ENCODE measurements at regions not wholly inside any gene's neighbourhood (a gene's known extent, or its start where the extent isn't known, plus 50 kb on each side); places are given as distances from the start of the nearest gene placed in this dataset.

DNA sequence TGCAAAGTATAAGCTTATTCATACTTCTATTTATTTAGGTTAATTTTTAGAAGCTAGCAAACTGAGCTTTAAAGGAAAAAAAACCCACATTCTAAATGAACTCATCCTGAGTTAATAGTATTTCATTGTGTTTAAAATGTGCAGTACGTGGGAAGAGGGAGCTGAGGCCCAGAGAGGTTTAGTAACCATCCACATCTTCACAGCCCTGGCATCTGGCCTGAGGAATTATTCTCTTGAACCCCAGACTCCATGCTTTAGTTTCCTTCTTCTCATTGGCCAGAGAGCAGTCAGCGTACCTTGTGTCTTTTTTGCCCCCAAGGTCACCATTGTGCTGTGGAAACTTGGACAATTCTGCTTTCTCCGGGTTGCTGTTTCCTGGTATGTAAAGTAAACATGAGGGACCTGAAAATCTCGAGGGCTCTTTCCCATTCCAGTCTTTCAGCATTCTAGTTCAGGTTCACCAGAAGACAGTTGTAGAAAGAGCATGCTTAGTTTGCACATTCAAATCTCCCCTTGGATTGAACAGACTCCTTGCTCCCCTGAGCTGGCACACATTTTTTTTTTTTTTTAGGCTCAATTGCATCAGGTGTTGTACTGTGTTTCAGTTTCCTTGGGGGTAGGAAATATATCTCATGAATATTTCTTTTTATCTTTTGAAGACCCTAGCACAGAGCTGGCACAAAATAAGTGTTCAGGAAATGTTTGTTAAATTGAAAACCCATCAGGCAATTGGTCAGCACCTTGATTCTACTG, 81.4 kb downstream of the MYCN start:
- Histone ChIP-seq H3K27me3 (no peaks in the 10 kb centered on the region; the same call in 1 of the 2 replicates), H3K4me1 (peaks cover 29% of the 10 kb centered on the region), H3K9me3 (peaks cover 2% of the 10 kb centered on the region; the same call in 1 of the 2 replicates), H3K4me3 (ENCODE audit: low read depth, low read length) (no peak overlapping the region), H3K36me3 (no peaks in the 10 kb centered on the region)
- no peak for TF ChIP-seq CTCF (IDR thresholded peaks at IDR 0.05; ENCODE audit: low read depth, low read length)
- DNase-seq, result peak; percentile 88

GRCh38 chr2:16020389-16021008, 80.1 kb downstream of the MYCN start:
- Histone ChIP-seq H3K27me3 (no peaks in the 10 kb centered on the region; the same call in 1 of the 2 replicates), H3K36me3 (no peaks in the 10 kb centered on the region), H3K4me1 (peaks cover 16% of the 10 kb centered on the region), H3K4me3 (ENCODE audit: low read depth, low read length) (no peak overlapping the region), H3K9me3 (peaks cover 2% of the 10 kb centered on the region; the same call in 1 of the 2 replicates)
- DNase-seq, result peak; percentile 86
- no peak for TF ChIP-seq CTCF (IDR thresholded peaks at IDR 0.05; ENCODE audit: low read depth, low read length)

DNA sequence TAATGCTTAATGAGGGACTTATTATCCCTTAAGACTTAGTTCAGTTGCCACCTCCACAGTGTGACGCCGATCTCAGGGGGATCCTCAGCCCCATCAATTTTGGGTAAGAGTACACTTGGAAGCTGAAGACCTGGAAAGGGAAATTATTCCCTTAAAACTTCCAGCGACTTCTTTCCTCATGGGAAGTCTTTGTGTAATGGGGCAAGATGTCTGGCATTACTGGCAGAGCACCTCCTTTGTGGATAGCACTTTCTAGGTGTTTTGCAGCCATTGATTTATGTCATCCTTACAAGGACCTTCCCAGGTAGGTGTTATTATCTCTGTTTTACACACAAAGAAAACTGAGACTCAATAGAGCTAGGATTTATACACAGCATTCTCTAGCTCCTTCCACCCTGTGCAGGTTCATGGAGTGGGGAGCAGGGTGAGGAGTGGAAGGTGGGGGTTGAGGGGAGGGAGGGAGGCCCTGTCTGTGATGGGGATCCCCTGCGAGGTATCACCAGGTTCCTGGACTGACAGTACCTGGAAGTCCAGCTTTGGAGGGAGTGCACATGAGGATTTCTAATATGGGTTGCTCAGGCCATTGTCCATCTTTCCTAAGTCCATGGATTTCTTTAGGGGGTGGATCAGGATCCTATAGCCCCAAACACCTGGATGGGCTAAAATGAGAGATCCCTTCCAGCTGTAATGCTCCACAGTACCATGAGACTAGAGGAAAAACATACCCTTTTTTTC, 79.4 kb downstream of the MYCN start:
- TF ChIP-seq CTCF (IDR thresholded peaks at IDR 0.05; ENCODE audit: low read depth, low read length), result no peak
- no peaks in the 10 kb centered on the region; the same call in 1 of the 2 replicates for H3K27me3 ChIP-seq

GRCh38 chr2:16019060-16019480, 78.7 kb downstream of the MYCN start:
- H3K4me3 ChIP-seq (ENCODE audit: low read depth, low read length), result no peak overlapping the region
- DNase-seq, result peak; percentile 94
- H3K4me1 ChIP-seq, result peaks cover 9% of the 10 kb centered on the region
- TF ChIP-seq CTCF (IDR thresholded peaks at IDR 0.05; ENCODE audit: low read depth, low read length), result no peak
- H3K27me3 ChIP-seq, result no peaks in the 10 kb centered on the region; the same call in 1 of the 2 replicates
- peaks cover 3% of the 10 kb centered on the region; the same call in 1 of the 2 replicates for H3K9me3 ChIP-seq
- H3K36me3 ChIP-seq, result no peaks in the 10 kb centered on the region

More for the DNA sequence above, 79.4 kb downstream of the MYCN start:
- Histone ChIP-seq H3K9me3 (peaks cover 2% of the 10 kb centered on the region; the same call in 1 of the 2 replicates), H3K36me3 (no peaks in the 10 kb centered on the region), H3K4me3 (ENCODE audit: low read depth, low read length) (no peak overlapping the region), H3K4me1 (peaks cover 9% of the 10 kb centered on the region)
- DNase-seq, result peak; percentile 90

DNA sequence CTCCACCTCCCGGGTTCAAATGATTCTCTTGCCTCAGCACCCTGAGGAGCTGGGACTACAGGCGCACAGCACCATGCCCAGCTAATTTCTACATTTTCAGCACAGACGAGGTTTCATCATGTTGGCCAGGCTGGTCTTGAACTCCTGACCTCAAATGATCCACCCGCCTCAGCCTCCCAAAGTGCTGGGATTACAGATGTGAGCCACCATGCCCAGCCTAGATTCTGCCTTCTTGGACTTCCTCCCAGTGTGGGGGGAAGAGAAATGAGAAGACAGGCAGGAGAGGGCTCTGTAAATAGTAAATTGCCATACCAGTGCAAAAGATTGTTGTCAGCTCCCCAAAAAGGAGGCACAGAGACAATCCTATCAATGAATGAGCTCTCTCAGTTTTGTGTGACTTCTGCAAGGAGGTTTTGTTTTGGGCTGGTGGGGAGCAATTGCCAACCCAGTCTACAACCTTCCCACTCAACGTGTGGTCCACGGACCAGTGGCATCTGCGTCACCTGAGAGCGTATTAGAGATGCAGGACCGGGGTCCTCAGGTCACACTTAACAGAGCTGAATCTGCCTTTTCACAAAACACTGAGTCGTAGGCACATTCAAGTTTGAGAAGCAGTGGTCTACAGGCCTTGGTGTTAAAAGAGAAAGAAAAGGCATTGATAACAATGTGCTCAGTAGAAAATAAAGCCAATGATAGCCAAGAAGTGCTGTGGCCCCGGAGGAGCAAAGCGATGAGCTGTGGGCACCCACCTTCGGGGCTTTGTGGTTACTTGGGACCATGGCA, 78.1 kb downstream of the MYCN start:
- H3K27me3 ChIP-seq, result peaks cover 3% of the 10 kb centered on the region; the same call in 1 of the 2 replicates
- no peak overlapping the region for H3K4me3 ChIP-seq (ENCODE audit: low read depth, low read length)
- peaks cover 6% of the 10 kb centered on the region for H3K4me1 ChIP-seq
- no peaks in the 10 kb centered on the region for H3K36me3 ChIP-seq
- peaks cover 3% of the 10 kb centered on the region; the same call in 1 of the 2 replicates for H3K9me3 ChIP-seq
- DNase-seq, result peak; percentile 96
- TF ChIP-seq CTCF (IDR thresholded peaks at IDR 0.05; ENCODE audit: low read depth, low read length), result no peak
